H9 (cell line): ENCODE measurements at regions not wholly inside any gene's neighbourhood (a gene's known extent, or its start where the extent isn't known, plus 50 kb on each side); places are given as distances from the start of the nearest gene placed in this dataset.

Source experiments
- DNase-seq: peaks from one replicate; pipeline ENCODE4 v3.0.0-alpha.2; 2017
- H2AFZ ChIP-seq: one replicate; pipeline ENCODE4 v1.6.1; 2013; ENCODE audit warnings: mild to moderate bottlenecking, low read length, control low read depth, moderate library complexity
- H2AK5ac ChIP-seq: 2 replicates; pipeline ENCODE4 v1.6.1; 2013; ENCODE audit warnings: low read length, control low read depth, mixed read lengths; ENCODE audit not compliant: insufficient read length
- H2BK120ac ChIP-seq: one replicate; pipeline ENCODE4 v1.6.1; 2013; ENCODE audit warnings: low read depth, mild to moderate bottlenecking, low read length, control low read depth, inconsistent platforms; ENCODE audit not compliant: poor library complexity, severe bottlenecking
- H2BK12ac ChIP-seq: 2 replicates; pipeline ENCODE4 v1.6.1; 2013; ENCODE audit warnings: low read length, control low read depth, mixed read lengths, low read depth; ENCODE audit not compliant: insufficient read length
- H2BK15ac ChIP-seq: 2 replicates; pipeline ENCODE4 v1.6.1; 2013; ENCODE audit warnings: low read depth, low read length, control low read depth
- H2BK20ac ChIP-seq: one replicate; pipeline ENCODE4 v1.6.1; 2013; ENCODE audit warnings: low read depth, mild to moderate bottlenecking, low read length, control low read depth, inconsistent platforms; ENCODE audit not compliant: poor library complexity, severe bottlenecking
- H2BK5ac ChIP-seq: 2 replicates; pipeline ENCODE4 v1.6.1; 2013; ENCODE audit warnings: low read length, control low read depth, mixed read lengths; ENCODE audit not compliant: insufficient read length
- H3K14ac ChIP-seq: 2 replicates; pipeline ENCODE4 v1.6.1; 2013; ENCODE audit warnings: low read length, control low read depth; ENCODE audit not compliant: insufficient read depth
- H3K18ac ChIP-seq: 2 replicates; pipeline ENCODE4 v1.6.1; 2013; ENCODE audit warnings: low read depth, mild to moderate bottlenecking, mixed read lengths, low read length, control low read depth; ENCODE audit not compliant: insufficient read length
- H3K23ac ChIP-seq: 2 replicates; pipeline ENCODE4 v1.6.1; 2013; ENCODE audit warnings: low read length, control low read depth, mixed read lengths, low read depth; ENCODE audit not compliant: insufficient read length
- H3K23me2 ChIP-seq: 2 replicates; pipeline ENCODE4 v1.6.1; 2013; ENCODE audit warnings: low read depth, mild to moderate bottlenecking, mixed read lengths, low read length, control low read depth; ENCODE audit not compliant: insufficient read length, poor library complexity, severe bottlenecking
- H3K27ac ChIP-seq: 2 replicates; pipeline ENCODE4 v1.5.1; 2013; ENCODE audit warnings: low read length, control low read depth, mixed read lengths, low read depth; ENCODE audit not compliant: insufficient read length
- H3K27me3 ChIP-seq: 2 replicates; pipeline ENCODE4 v1.6.1; 2013; ENCODE audit warnings: low read length, control low read depth, inconsistent platforms; ENCODE audit not compliant: insufficient read depth
- H3K4ac ChIP-seq: 2 replicates; pipeline ENCODE4 v1.6.1; 2013; ENCODE audit warnings: low read depth, mild to moderate bottlenecking, control low read depth, inconsistent platforms, low read length, moderate library complexity
- H3K4me1 ChIP-seq: 2 replicates; pipeline ENCODE4 v1.6.1; 2013; ENCODE audit warnings: low read length, control low read depth, inconsistent platforms; ENCODE audit not compliant: insufficient read depth
- H3K4me2 ChIP-seq: 2 replicates; pipeline ENCODE4 v1.6.1; 2013; ENCODE audit warnings: low read length, control low read depth, mixed read lengths; ENCODE audit not compliant: insufficient read length, insufficient read depth
- H3K56ac ChIP-seq: 2 replicates; pipeline ENCODE4 v1.6.1; 2013; ENCODE audit warnings: low read depth, mild to moderate bottlenecking, mixed read lengths, low read length, control low read depth; ENCODE audit not compliant: insufficient read length
- H3K79me1 ChIP-seq: 2 replicates; pipeline ENCODE4 v1.6.1; 2013; ENCODE audit warnings: low read depth, mild to moderate bottlenecking, moderate library complexity, low read length, control low read depth, inconsistent platforms; ENCODE audit not compliant: insufficient read depth, poor library complexity, severe bottlenecking
- H3K79me2 ChIP-seq: 2 replicates; pipeline ENCODE4 v1.6.1; 2013; ENCODE audit warnings: low read length, control low read depth, inconsistent platforms; ENCODE audit not compliant: insufficient read depth
- H3K9ac ChIP-seq: 2 replicates; pipeline ENCODE4 v1.6.1; 2013; ENCODE audit warnings: low read length, control low read depth, mixed read lengths; ENCODE audit not compliant: insufficient read length; ENCODE audit errors: extremely low read depth
- H3K9me3 ChIP-seq: one replicate; pipeline ENCODE4 v1.6.1; 2013; ENCODE audit warnings: low read depth, low read length, inconsistent platforms; ENCODE audit not compliant: control insufficient read depth
- H3T11ph ChIP-seq: one replicate; pipeline ENCODE4 v1.6.1; 2013; ENCODE audit warnings: mild to moderate bottlenecking, low read length, control low read depth, inconsistent platforms
- H4K20me1 ChIP-seq: one replicate; pipeline ENCODE4 v1.6.1; 2013; ENCODE audit not compliant: control insufficient read depth, insufficient read length, insufficient read depth
- H4K5ac ChIP-seq: 2 replicates; pipeline ENCODE4 v1.6.1; 2013; ENCODE audit warnings: low read depth, mild to moderate bottlenecking, mixed read lengths, low read length, control low read depth; ENCODE audit not compliant: insufficient read length
- H4K8ac ChIP-seq: replicated peaks from 2 replicates; pipeline ENCODE4 v1.6.1; 2013; ENCODE audit warnings: low read length, control low read depth, mixed read lengths, low read depth; ENCODE audit not compliant: insufficient read length
- H4K91ac ChIP-seq: 2 replicates; pipeline ENCODE4 v1.6.1; 2013; ENCODE audit warnings: low read depth, mild to moderate bottlenecking, moderate library complexity, mixed read lengths, low read length, control low read depth; ENCODE audit not compliant: insufficient read length
- H3K27ac Mint-ChIP-seq, 3 experiments: 2 replicates in 2 of 3; 3 replicates in 1 of 3; pipeline ENCODE4 v1.8.0; 2020 to 2021; ENCODE audit warnings: mixed read lengths in 3 of 3, mild to moderate bottlenecking in 1 of 3, moderate library complexity in 1 of 3
- H3K27me3 Mint-ChIP-seq: 2 replicates; pipeline ENCODE4 v1.8.0; 2021; ENCODE audit warnings: low read depth, mild to moderate bottlenecking, moderate library complexity, mixed read lengths
- H3K36me3 Mint-ChIP-seq, 3 experiments: 2 replicates in 2 of 3; 3 replicates in 1 of 3; pipeline ENCODE4 v1.8.0; 2020 to 2021; ENCODE audit warnings: low read depth in 3 of 3, mixed read lengths in 3 of 3; ENCODE audit not compliant: insufficient read depth in 1 of 3
- H3K4me1 Mint-ChIP-seq, 2 experiments: 2 replicates each; pipeline ENCODE4 v1.8.0; 2020; ENCODE audit warnings: mixed read lengths in 2 of 2
- H3K4me3 Mint-ChIP-seq, 2 experiments: 2 replicates in 1 of 2; 3 replicates in 1 of 2; pipeline ENCODE4 v1.8.0; 2020 to 2021; ENCODE audit warnings: mild to moderate bottlenecking in 2 of 2, mixed read lengths in 2 of 2, moderate library complexity in 1 of 2
- H3K9me3 Mint-ChIP-seq, 2 experiments: 2 replicates in 1 of 2; 3 replicates in 1 of 2; pipeline ENCODE4 v1.8.0; 2020; ENCODE audit warnings: mild to moderate bottlenecking in 2 of 2, mixed read lengths in 2 of 2, moderate library complexity in 1 of 2
- CTCF ChIP-seq: fragments of 200-600 bp; sonication (generic); conservative IDR thresholded peaks from 3 replicates; pipeline ENCODE4 v1.8.0; 2021; ENCODE audit warnings: antibody characterized with exemption, mild to moderate bottlenecking
- WGBS: extraction: QIAGEN DNeasy Blood & Tissue Kit; methylation state at CpG from one replicate; pipeline ENCODE4 v1.1.7; 2013; ENCODE audit warnings: missing lambda C conversion rate, low lambda C conversion rate, mixed read lengths; ENCODE audit not compliant: insufficient read length; ENCODE audit errors: extremely low coverage; 5-methylcytosine and 5-hydroxymethylcytosine counted together

- Histone ChIP-seq H4K5ac (no peak overlapping the region), H3K4ac (no peak overlapping the region), H2AK5ac (no peak overlapping the region), H3K14ac (no peak overlapping the region), H2BK120ac (no peak overlapping the region), H4K20me1 (no peaks in the 10 kb centered on the region), H2BK5ac (no peak overlapping the region), H3K23me2 (no peaks in the 10 kb centered on the region), H3K23ac (no peak overlapping the region), H3K9ac (no peak overlapping the region), H3K27me3 (no peaks in the 10 kb centered on the region), H2BK15ac (no peak overlapping the region), H3K56ac (no peak overlapping the region), H3K79me1 (no peaks in the 10 kb centered on the region), H3K79me2 (no peaks in the 10 kb centered on the region), H3K4me1 (no peaks in the 10 kb centered on the region), H4K91ac (no peak overlapping the region), H3T11ph (no peak overlapping the region), H2BK12ac (no peak overlapping the region), H4K8ac (no peak overlapping the region), H3K9me3 (no peaks in the 10 kb centered on the region), H3K27ac (no peak overlapping the region), H2BK20ac (no peak overlapping the region), H2AFZ (no peak overlapping the region), H3K18ac (no peak overlapping the region), H3K4me2 (no peak overlapping the region)
- no peaks in the 10 kb centered on the region for H3K36me3 Mint-ChIP-seq
- DNase-seq: no peak
- WGBS: no CpG with 5 or more reads among the region's 1 CpG
- H3K4me1 Mint-ChIP-seq: 0 out of 4 replicates have a peak, but pooled peaks cover 0 to under 1% of the 10 kb centered on the region in 2 experiments
- peak overlapping the region in 1 of 3 experiments; percentile 65; a peak in 2 of 7 replicates for H3K27ac Mint-ChIP-seq
- H3K27me3 Mint-ChIP-seq: no peaks in the 10 kb centered on the region; the same call in 1 of the 2 replicates
- no peak for TF ChIP-seq CTCF
- H3K9me3 Mint-ChIP-seq: no peaks in the 10 kb centered on the region
- H3K4me3 Mint-ChIP-seq: no peak overlapping the region
Measured at GRCh38 chr11:22555881-22556280, 69.7 kb downstream of the FANCF start.
